ENCODE measurements at regions not wholly inside any gene's neighbourhood (a gene's known extent, or its start where the extent isn't known, plus 50 kb on each side); places are given as distances from the start of the nearest gene placed in this dataset.

GRCh38 chr7:47031786-47032535 lies 550.0 kb downstream of the TNS3 start:
- no peak for TF ChIP-seq CTCF (IDR thresholded peaks at IDR 0.05; ENCODE audit: insufficient read depth, low read length, missing control alignments)
- ChIA-PET CTCF (interaction anchor here (0.7 to 0.9 kb wide), 2 partner anchors 24 to 1141 kb away, joined by 3 read pairs; no protein-coding TSS in a partner anchor), POLR2A (no interaction called here)
- H3K4me3 ChIP-seq (ENCODE audit: low read depth, low read length): no peak overlapping the region
- no peak for DNase-seq (ENCODE audit: low read depth, low spot score)

- H3K4me3 ChIP-seq (ENCODE audit: low read depth, low read length): no peak overlapping the region
- TF ChIP-seq CTCF (IDR thresholded peaks at IDR 0.05; ENCODE audit: insufficient read depth, low read length, missing control alignments): no peak
- no peak for DNase-seq (ENCODE audit: low read depth, low spot score)
- POLR2A ChIA-PET: no interaction called here
- CTCF ChIA-PET: no interaction called here
Measured at GRCh38 chr7:47028284-47028683, 553.6 kb downstream of the TNS3 start.

- TF ChIP-seq CTCF (IDR thresholded peaks at IDR 0.05; ENCODE audit: insufficient read depth, low read length, missing control alignments): no peak
- ChIA-PET POLR2A (no interaction called here), CTCF (no interaction called here)
- DNase-seq (ENCODE audit: low read depth, low spot score): no peak
- H3K4me3 ChIP-seq (ENCODE audit: low read depth, low read length): no peak overlapping the region
Measured at GRCh38 chr7:47027695-47028240, 554.1 kb downstream of the TNS3 start.

- CTCF ChIA-PET: no interaction called here
Measured at GRCh38 chr7:47026780-47027361, 555.0 kb downstream of the TNS3 start.

GRCh38 chr7:47024991-47025390 lies 556.9 kb downstream of the TNS3 start:
- CTCF ChIA-PET: interaction anchor here (0.8 kb wide), 1 partner anchor 28 kb away, joined by 3 read pairs; no protein-coding TSS in a partner anchor
- no peak for DNase-seq (ENCODE audit: low read depth, low spot score)
- no peak overlapping the region for H3K4me3 ChIP-seq (ENCODE audit: low read depth, low read length)
- TF ChIP-seq CTCF (IDR thresholded peaks at IDR 0.05; ENCODE audit: insufficient read depth, low read length, missing control alignments): no peak
- POLR2A ChIA-PET: no interaction called here

More at GRCh38 chr7:47026780-47027361, 555.0 kb downstream of the TNS3 start:
- TF ChIP-seq CTCF (IDR thresholded peaks at IDR 0.05; ENCODE audit: insufficient read depth, low read length, missing control alignments): no peak
- DNase-seq (ENCODE audit: low read depth, low spot score): no peak
- no peak overlapping the region for H3K4me3 ChIP-seq (ENCODE audit: low read depth, low read length)
- POLR2A ChIA-PET: no interaction called here

- POLR2A ChIA-PET: no interaction called here
- TF ChIP-seq CTCF (IDR thresholded peaks at IDR 0.05; ENCODE audit: insufficient read depth, low read length, missing control alignments): no peak
- CTCF ChIA-PET: no interaction called here
- no peak overlapping the region for H3K4me3 ChIP-seq (ENCODE audit: low read depth, low read length)
- no peak for DNase-seq (ENCODE audit: low read depth, low spot score)
Measured at GRCh38 chr7:47008461-47008860, 573.5 kb downstream of the TNS3 start.

Data from AG04449 (cell line).